Heart left ventricle (tissue), 13 donors: ENCODE measurements at regions not wholly inside any gene's neighbourhood (a gene's known extent, or its start where the extent isn't known, plus 50 kb on each side); places are given as distances from the start of the nearest gene placed in this dataset.

ENCODE experiments used
- CTCF ChIP-seq, 12 donors: fragments of 200-600 bp; sonication (generic) in 4 of 12; IDR thresholded peaks; one replicate each; pipeline versions ENCODE4 v1.5.0 to v1.8.0; 2018 to 2022; ENCODE audit warnings: antibody characterized with exemption in 12 of 12, mild to moderate bottlenecking in 5 of 12
- POLR2A ChIP-seq, 2 donors: fragments of 450-650 bp; IDR thresholded peaks; one replicate each; pipeline ENCODE4 v1.6.1; 2017; ENCODE audit warnings: antibody characterized with exemption in 2 of 2, mild to moderate bottlenecking in 2 of 2, moderate library complexity in 2 of 2
- donor health status: ischemic (EF 13 %, LVEDD 7.1; RV severe dilation, severe dysfunction).
- donor health status: DM: no; HTN: yes; CAD: no.
- donor health status: DM: no; HTN: no; CAD: no.
- donor health status: ischemic (EF 25% LVEDD 6.9; RV normal size, moderate dysfunction).
- donor health status: ischemic (EF 25% LVEDD 5.7; RV mildly dilated, moderate dysfunction).
- donor health status: ischemic (EF 35%, LVEDD 5.7; RV mildly dilated, moderate dysfunction).
- donor health status: nonischemic (EF 11% LVEDD 7.7; RV severe dilation, severe dysfunction).
- donor health status: DM: yes; HTN: yes; CAD: no.
- donor health status: PGD.
- donor health status: ischemic (EF 29% LVEDD 5.4; RV normal size, mild dysfunction).
- donor health status: nonischemic (EF 23%, LVEDD 6.1; RV moderate dilation, normal function).

GRCh38 chr14:71734076-71734475 lies 198.2 kb upstream of the RGS6 start:
- TF ChIP-seq CTCF (IDR thresholded peaks at IDR 0.05) (no peak), POLR2A (IDR thresholded peaks at IDR 0.05) (no peak)
